HEK293 (cell line): ENCODE measurements at regions not wholly inside any gene's neighbourhood (a gene's known extent, or its start where the extent isn't known, plus 50 kb on each side); places are given as distances from the start of the nearest gene placed in this dataset.

Experiments
- CTCF ChIA-PET: fragments of 350-600 bp; formaldehyde crosslinking; extraction: SDS; loops from one replicate; lab custom pipeline; 2021; ENCODE audit warnings: antibody characterized with exemption; lab: Yijun Ruan, JAX
- POLR2A ChIA-PET: fragments of 300-600 bp; formaldehyde crosslinking; extraction: SDS; loops from one replicate; lab custom pipeline; 2020; ENCODE audit warnings: antibody characterized with exemption, inconsistent platforms; lab: Yijun Ruan, JAX
- H3K27ac ChIP-seq: fragments of 200-500 bp; sonication (Bioruptor generic); 2 replicates; pipeline ENCODE4 v1.5.1; 2014; ENCODE audit warnings: low read depth, low read length, control low read depth, inconsistent platforms; ENCODE audit errors: extremely low read depth
- H3K36me3 ChIP-seq, 2 experiments: fragments of 200-500 bp in 1 of 2; sonication (Bioruptor generic) in 1 of 2; 1 replicate in 1 of 2; 2 replicates in 1 of 2; pipeline ENCODE4 v1.5.1; 2014 to 2017; ENCODE audit warnings: inconsistent platforms in 2 of 2, low read length in 2 of 2; ENCODE audit not compliant: control insufficient read depth in 2 of 2, insufficient read depth in 1 of 2
- H3K4me1 ChIP-seq: fragments of 200-500 bp; sonication (Bioruptor generic); 2 replicates; pipeline ENCODE4 v1.5.1; 2014; ENCODE audit warnings: mild to moderate bottlenecking, low read length, inconsistent platforms; ENCODE audit not compliant: control insufficient read depth, insufficient read depth
- H3K4me3 ChIP-seq: 2 replicates; pipeline ENCODE4 v1.5.1; 2011; ENCODE audit warnings: low read depth, mild to moderate bottlenecking, control low read depth, low read length, moderate library complexity
- H3K9me3 ChIP-seq: fragments of 200-500 bp; sonication (Bioruptor generic); 2 replicates; pipeline ENCODE4 v1.5.1; 2014; ENCODE audit warnings: low read depth, low read length, inconsistent platforms; ENCODE audit not compliant: control insufficient read depth, insufficient read depth
- HOXD13 ChIP-seq: sonication (generic); formaldehyde crosslinking; IDR thresholded peaks from 2 replicates; pipeline ENCODE4 v1.8.0; 2022; ENCODE audit warnings: missing genetic modification reagents, borderline replicate concordance
- KLF1 ChIP-seq: fragments of 450-650 bp; formaldehyde crosslinking; IDR thresholded peaks from 2 replicates; pipeline ENCODE4 v1.5.1; 2016; ENCODE audit warnings: missing biosample characterization, missing genetic modification characterization
- KLF10 ChIP-seq: fragments of 450-650 bp; IDR thresholded peaks from 2 replicates; pipeline ENCODE4 v1.5.1; 2018; ENCODE audit warnings: missing biosample characterization, mild to moderate bottlenecking, missing genetic modification characterization
- PATZ1 ChIP-seq: fragments of 450-650 bp; formaldehyde crosslinking; IDR thresholded peaks from 2 replicates; pipeline ENCODE4 v1.5.1; 2016; ENCODE audit warnings: missing biosample characterization, missing genetic modification characterization
- PRDM6 ChIP-seq: fragments of 450-650 bp; formaldehyde crosslinking; IDR thresholded peaks from 2 replicates; pipeline ENCODE4 v1.5.1; 2017; ENCODE audit warnings: missing biosample characterization, missing genetic modification characterization
- SP3 ChIP-seq: fragments of 450-650 bp; formaldehyde crosslinking; IDR thresholded peaks from 2 replicates; pipeline ENCODE4 v1.5.1; 2016; ENCODE audit warnings: missing biosample characterization, missing genetic modification characterization
- TCF7L2 ChIP-seq: IDR thresholded peaks from 2 replicates; pipeline ENCODE4 v1.6.1; 2011; ENCODE audit warnings: low read depth, mild to moderate bottlenecking, inconsistent platforms, low read length, moderate library complexity, borderline replicate concordance
- TRIM28 ChIP-seq: IDR thresholded peaks from 2 replicates; pipeline ENCODE4 v1.6.1; 2011; ENCODE audit warnings: low read length, control low read depth, borderline replicate concordance
- ZBTB1 ChIP-seq: fragments of 450-650 bp; formaldehyde crosslinking; IDR thresholded peaks from 2 replicates; pipeline ENCODE4 v1.5.1; 2016; ENCODE audit warnings: missing biosample characterization, missing genetic modification characterization
- ZBTB11 ChIP-seq: fragments of 450-650 bp; formaldehyde crosslinking; conservative IDR thresholded peaks from 2 replicates; pipeline ENCODE4 v1.5.1; 2016; ENCODE audit warnings: low read depth, missing biosample characterization, missing genetic modification characterization
- ZFHX2 ChIP-seq: fragments of 450-650 bp; formaldehyde crosslinking; conservative IDR thresholded peaks from 2 replicates; pipeline ENCODE4 v1.5.1; 2016; ENCODE audit warnings: missing biosample characterization, missing genetic modification characterization
- ZFP69B ChIP-seq: fragments of 450-650 bp; formaldehyde crosslinking; IDR thresholded peaks from 2 replicates; pipeline ENCODE4 v1.5.1; 2016; ENCODE audit warnings: missing biosample characterization, missing genetic modification characterization
- ZNF157 ChIP-seq: fragments of 450-650 bp; formaldehyde crosslinking; IDR thresholded peaks from 2 replicates; pipeline ENCODE4 v1.5.1; 2016; ENCODE audit warnings: missing biosample characterization, missing genetic modification characterization
- ZNF169 ChIP-seq: fragments of 450-650 bp; formaldehyde crosslinking; IDR thresholded peaks from 2 replicates; pipeline ENCODE4 v1.5.1; 2016; ENCODE audit warnings: missing biosample characterization, missing genetic modification characterization
- ZNF175 ChIP-seq: fragments of 450-650 bp; formaldehyde crosslinking; IDR thresholded peaks from 2 replicates; pipeline ENCODE4 v1.5.1; 2016; ENCODE audit warnings: missing biosample characterization, missing genetic modification characterization
- ZNF18 ChIP-seq: fragments of 450-650 bp; formaldehyde crosslinking; IDR thresholded peaks from 2 replicates; pipeline ENCODE4 v1.5.1; 2016; ENCODE audit warnings: missing biosample characterization, missing genetic modification characterization
- ZNF341 ChIP-seq: fragments of 450-650 bp; formaldehyde crosslinking; IDR thresholded peaks from 2 replicates; pipeline ENCODE4; 2016; ENCODE audit warnings: low read depth, missing biosample characterization, missing genetic modification characterization
- ZNF514 ChIP-seq: fragments of 450-650 bp; formaldehyde crosslinking; IDR thresholded peaks from 2 replicates; pipeline ENCODE4 v1.5.1; 2016; ENCODE audit warnings: missing biosample characterization, missing genetic modification characterization
- ZNF558 ChIP-seq: fragments of 450-650 bp; formaldehyde crosslinking; IDR thresholded peaks from 2 replicates; pipeline ENCODE4 v1.5.1; 2016; ENCODE audit warnings: missing biosample characterization, missing genetic modification characterization
- ZNF629 ChIP-seq: fragments of 450-650 bp; formaldehyde crosslinking; IDR thresholded peaks from 2 replicates; pipeline ENCODE4 v1.5.1; 2017; ENCODE audit warnings: missing biosample characterization, missing genetic modification characterization
- ZNF639 ChIP-seq: fragments of 450-650 bp; formaldehyde crosslinking; IDR thresholded peaks from 2 replicates; pipeline ENCODE4 v1.5.1; 2016; ENCODE audit warnings: missing biosample characterization, missing genetic modification characterization
- ZNF654 ChIP-seq: fragments of 450-650 bp; formaldehyde crosslinking; IDR thresholded peaks from 2 replicates; pipeline ENCODE4 v1.5.1; 2016; ENCODE audit warnings: low read depth, missing biosample characterization, missing genetic modification characterization
- ZNF777 ChIP-seq: fragments of 450-650 bp; formaldehyde crosslinking; IDR thresholded peaks from 2 replicates; pipeline ENCODE4 v1.5.1; 2017; ENCODE audit warnings: missing biosample characterization, missing genetic modification characterization, borderline replicate concordance
- ZNF792 ChIP-seq: fragments of 450-650 bp; formaldehyde crosslinking; IDR thresholded peaks from 2 replicates; pipeline ENCODE4 v1.5.1; 2016; ENCODE audit warnings: missing biosample characterization, missing genetic modification characterization
- ZSCAN18 ChIP-seq: fragments of 450-650 bp; formaldehyde crosslinking; IDR thresholded peaks from 2 replicates; pipeline ENCODE4 v1.5.1; 2016; ENCODE audit warnings: missing biosample characterization, missing genetic modification characterization
- ZSCAN23 ChIP-seq: fragments of 450-650 bp; formaldehyde crosslinking; IDR thresholded peaks from 2 replicates; pipeline ENCODE4 v1.5.1; 2016; ENCODE audit warnings: missing biosample characterization, missing genetic modification characterization

- TF ChIP-seq ZBTB11 (no peak), ZNF18 (no peak), ZNF514 (tag by site-specific recombination) (no peak), ZNF654 (tag by site-specific recombination) (no peak), HOXD13 (no peak), SP3 (tag by site-specific recombination) (no peak), ZFHX2 (tag by site-specific recombination) (no peak), TCF7L2 (no peak), ZNF175 (tag by site-specific recombination) (no peak), ZNF558 (tag by site-specific recombination) (no peak)
Measured at GRCh38 chr10:21234761-21235160, 290.7 kb downstream of the SKIDA1 start (continued).

GRCh38 chr10:21230219-21230618 is 295.3 kb downstream of the SKIDA1 start:
- POLR2A ChIA-PET = interaction anchor here (0.6 kb wide), 1 partner anchor 92 kb away, joined by 3 read pairs; no protein-coding TSS in a partner anchor
- TF ChIP-seq PRDM6 (tag by site-specific recombination) = no peak
- TF ChIP-seq ZSCAN18 = no peak
- no peak for TF ChIP-seq ZNF792 (tag by site-specific recombination)
- TF ChIP-seq ZNF175 (tag by site-specific recombination) = no peak
- TF ChIP-seq ZNF639 (tag by site-specific recombination) = no peak
- TF ChIP-seq PATZ1 (tag by site-specific recombination) = no peak
- TF ChIP-seq ZNF157 (tag by site-specific recombination) = no peak
- TF ChIP-seq ZSCAN23 (tag by site-specific recombination) = no peak
- no peak for TF ChIP-seq KLF1
- TF ChIP-seq ZFP69B (tag by site-specific recombination) = no peak
- TF ChIP-seq ZNF629 = no peak
- TF ChIP-seq ZNF777 (tag by site-specific recombination) = no peak
- TF ChIP-seq ZBTB1 (tag by site-specific recombination) = no peak
- no peak for TF ChIP-seq KLF10
- no peak for TF ChIP-seq ZNF341
- no peak for TF ChIP-seq TRIM28
- no peak for TF ChIP-seq ZNF169 (tag by site-specific recombination)

More at GRCh38 chr10:21230219-21230618, 295.3 kb downstream of the SKIDA1 start:
- no peak overlapping the region for H3K27ac ChIP-seq
- no peaks in the 10 kb centered on the region for H3K9me3 ChIP-seq
- CTCF ChIA-PET = interaction anchor here (0.7 kb wide), 1 partner anchor 341 kb away, joined by 4 read pairs; no protein-coding TSS in a partner anchor
- no peaks in the 10 kb centered on the region for H3K4me1 ChIP-seq
- no peak overlapping the region for H3K4me3 ChIP-seq
- no peaks in the 10 kb centered on the region for H3K36me3 ChIP-seq
